PC-3 (cell line): ENCODE measurements at regions not wholly inside any gene's neighbourhood (a gene's known extent, or its start where the extent isn't known, plus 50 kb on each side); places are given as distances from the start of the nearest gene placed in this dataset.
A peak's percentile ranks its signal among the peaks of the same experiment; 100 is the strongest.

Source experiments
- ATAC-seq: fragments of 200-7000 bp; cut with Tn5 transposase; 2 replicates; pipeline ENCODE4 v1.9.1; 2020; ENCODE audit warnings: mild to moderate bottlenecking, moderate library complexity
- BruUV-seq: library from RNA; stranded (reverse); fragments of 400-500 nt; replicated peaks from 2 replicates; lab custom pipeline; 2021; lab: Mats Ljungman, UMichigan
- CTCF ChIA-PET: fragments of 300-600 bp; sonication (Branson Sonifier 250); formaldehyde crosslinking; loops from one replicate; lab custom pipeline; 2022; ENCODE audit warnings: antibody characterized with exemption; lab: Charles Lee
- POLR2A ChIA-PET: fragments of 300-600 bp; sonication (Branson Sonifier 250); formaldehyde crosslinking; loops from one replicate; lab custom pipeline; 2022; ENCODE audit warnings: antibody characterized with exemption; ENCODE audit not compliant: unreplicated experiment; lab: Charles Lee
- DNase-seq: peaks from one replicate; pipeline ENCODE4 v3.0.0-alpha.2; 2015
- H2AFZ ChIP-seq: fragments of 300-600 bp; sonication (generic); 2 replicates; pipeline ENCODE4 v1.6.0; 2016; ENCODE audit warnings: antibody characterized with exemption, low read length
- H3F3A ChIP-seq: fragments of 300-600 bp; sonication (generic); one replicate; pipeline ENCODE4 v1.6.0; 2017; ENCODE audit warnings: antibody characterized with exemption, low read length, control low read depth, mild to moderate bottlenecking; ENCODE audit not compliant: unreplicated experiment
- H3K27ac ChIP-seq: fragments of 300-600 bp; sonication (generic); 2 replicates; pipeline ENCODE4 v1.5.1; 2016; ENCODE audit warnings: mild to moderate bottlenecking, low read length
- H3K27me3 ChIP-seq: fragments of 300-600 bp; sonication (generic); 2 replicates; pipeline ENCODE4 v1.6.1; 2016; ENCODE audit warnings: low read length, mixed read lengths
- H3K36me3 ChIP-seq: fragments of 300-600 bp; sonication (generic); 2 replicates; pipeline ENCODE4 v1.6.1; 2016; ENCODE audit warnings: low read depth, mixed run types, low read length, mixed read lengths
- H3K4me1 ChIP-seq: fragments of 300-600 bp; sonication (generic); 2 replicates; pipeline ENCODE4 v1.5.1; 2016; ENCODE audit warnings: low read length; ENCODE audit not compliant: insufficient read depth
- H3K4me2 ChIP-seq: fragments of 300-600 bp; sonication (generic); 2 replicates; pipeline ENCODE4 v1.6.0; 2016; ENCODE audit warnings: low read length
- H3K4me3 ChIP-seq: fragments of 300-600 bp; sonication (generic); 2 replicates; pipeline ENCODE4 v1.5.1; 2016; ENCODE audit warnings: mild to moderate bottlenecking, low read length, mixed read lengths
- H3K79me2 ChIP-seq: fragments of 300-600 bp; sonication (generic); 2 replicates; pipeline ENCODE4 v1.6.1; 2017; ENCODE audit warnings: low read length, mixed read lengths
- H3K9ac ChIP-seq: fragments of 300-600 bp; sonication (generic); 2 replicates; pipeline ENCODE4 v1.6.0; 2016; ENCODE audit warnings: mild to moderate bottlenecking, low read length
- H3K9me2 ChIP-seq: fragments of 300-600 bp; sonication (generic); replicated peaks from 2 replicates; pipeline ENCODE4 v1.6.1; 2016; ENCODE audit warnings: mixed run types, low read length, mixed read lengths
- H3K9me3 ChIP-seq: fragments of 300-600 bp; sonication (generic); 2 replicates; pipeline ENCODE4 v1.6.1; 2016; ENCODE audit warnings: low read length, mixed read lengths
- H4K20me1 ChIP-seq: fragments of 300-600 bp; sonication (generic); 2 replicates; pipeline ENCODE4 v1.6.1; 2016; ENCODE audit warnings: low read length, mixed read lengths
- CTCF ChIP-seq: fragments of 300-600 bp; sonication (generic); conservative IDR thresholded peaks from 2 replicates; pipeline ENCODE4 v1.5.1; 2017; ENCODE audit warnings: antibody characterized with exemption, low read depth, mild to moderate bottlenecking, low read length
- EZH2 ChIP-seq: fragments of 300-600 bp; sonication (generic); IDR thresholded peaks from one replicate; pipeline ENCODE4 v1.6.1; 2017; ENCODE audit warnings: antibody characterized with exemption, mild to moderate bottlenecking, low read length; ENCODE audit not compliant: unreplicated experiment
- EZH2phosphoT487 ChIP-seq: fragments of 300-600 bp; sonication (generic); IDR thresholded peaks from 2 replicates; pipeline ENCODE4 v1.6.1; 2018; ENCODE audit warnings: mild to moderate bottlenecking, antibody characterized with exemption, low read length, borderline replicate concordance
- intact Hi-C: fragments of 100-400 bp; cut with micrococcal nuclease; formaldehyde crosslinking; loops from 2 replicates; pipeline ENCODE4 v1.9.0; 2023

- H3K4me3 ChIP-seq = no peak overlapping the region
- TF ChIP-seq EZH2 = no peak
- no peak for TF ChIP-seq CTCF
- no peak for TF ChIP-seq EZH2phosphoT487
- H4K20me1 ChIP-seq = no peaks in the 10 kb centered on the region
- H3K9me2 ChIP-seq = no peaks in the 10 kb centered on the region
- H3K27me3 ChIP-seq = peaks cover 33% of the 10 kb centered on the region
- H3K9me3 ChIP-seq = no peaks in the 10 kb centered on the region
- H3K4me1 ChIP-seq = no peaks in the 10 kb centered on the region
- H3F3A ChIP-seq = no peaks in the 10 kb centered on the region
- CTCF ChIA-PET = no interaction called here
- H3K9ac ChIP-seq = no peak overlapping the region
- BruUV-seq = no TSS peak
- H3K27ac ChIP-seq = no peak overlapping the region
- no peak overlapping the region for H3K4me2 ChIP-seq
- H2AFZ ChIP-seq = no peak overlapping the region
- no peaks in the 10 kb centered on the region for H3K36me3 ChIP-seq
- POLR2A ChIA-PET = no interaction called here
- H3K79me2 ChIP-seq = no peaks in the 10 kb centered on the region
- DNase-seq (no peak), ATAC-seq (no peak)
- intact Hi-C loops = no loop called here
Observed at GRCh38 chr2:20919297-20919800, 96.4 kb upstream of the LDAH start.

GRCh38 chr2:20917719-20918572, 95.0 kb upstream of the LDAH start:
- TF ChIP-seq EZH2phosphoT487 (no peak), CTCF (no peak), EZH2 (no peak)
- no peaks in the 10 kb centered on the region for H3K79me2 ChIP-seq
- no peak overlapping the region for H3K27ac ChIP-seq
- BruUV-seq = no TSS peak
- peak; percentile 10 for DNase-seq
- no peaks in the 10 kb centered on the region for H4K20me1 ChIP-seq
- POLR2A ChIA-PET = no interaction called here
- no peaks in the 10 kb centered on the region for H3K4me1 ChIP-seq
- no peaks in the 10 kb centered on the region for H3K9me3 ChIP-seq
- no peak for ATAC-seq
- H3K36me3 ChIP-seq = no peaks in the 10 kb centered on the region
- H3K27me3 ChIP-seq = peaks cover 33% of the 10 kb centered on the region
- no peaks in the 10 kb centered on the region for H3F3A ChIP-seq
- no peaks in the 10 kb centered on the region for H3K9me2 ChIP-seq
- H3K4me3 ChIP-seq = no peak overlapping the region
- H2AFZ ChIP-seq = no peak overlapping the region
- intact Hi-C loops = no loop called here
- CTCF ChIA-PET = no interaction called here
- no peak overlapping the region for H3K9ac ChIP-seq
- H3K4me2 ChIP-seq = no peak overlapping the region

- no peak overlapping the region for H3K27ac ChIP-seq
- H3K9me3 ChIP-seq = no peaks in the 10 kb centered on the region
- H3K4me3 ChIP-seq = no peak overlapping the region
- no peaks in the 10 kb centered on the region for H4K20me1 ChIP-seq
- TF ChIP-seq CTCF = no peak
- TF ChIP-seq EZH2phosphoT487 = no peak
- no peak for TF ChIP-seq EZH2
- ATAC-seq = no peak
- H3K27me3 ChIP-seq = peaks cover 33% of the 10 kb centered on the region
- no peak overlapping the region for H3K9ac ChIP-seq
- H3F3A ChIP-seq = no peaks in the 10 kb centered on the region
- H2AFZ ChIP-seq = no peak overlapping the region
- no peak overlapping the region for H3K4me2 ChIP-seq
- intact Hi-C loops = no loop called here
- no peak for DNase-seq
- no TSS peak for BruUV-seq
- ChIA-PET CTCF (no interaction called here), POLR2A (no interaction called here)
- H3K9me2 ChIP-seq = no peaks in the 10 kb centered on the region
- H3K79me2 ChIP-seq = no peaks in the 10 kb centered on the region
- H3K4me1 ChIP-seq = no peaks in the 10 kb centered on the region
- no peaks in the 10 kb centered on the region for H3K36me3 ChIP-seq
Observed at GRCh38 chr2:20917287-20917660, 94.4 kb upstream of the LDAH start.
